ENCODE measurements at regions not wholly inside any gene's neighbourhood (a gene's known extent, or its start where the extent isn't known, plus 50 kb on each side); places are given as distances from the start of the nearest gene placed in this dataset.
"Not testable (repeated sequence)": the region's sequence is repeated elsewhere in the genome, so short reads cannot be mapped to it uniquely, and the experiment has no call there.

GRCh38 chr3:86420990-86421739 is 569.8 kb downstream of the VGLL3 start:
- H3K4me1 ChIP-seq (ENCODE audit: control insufficient read depth, insufficient read depth, low read length), result 0 out of 2 replicates have a peak, but pooled peaks cover 5% of the 10 kb centered on the region
- H3K9ac ChIP-seq (ENCODE audit: low read length), result no peak overlapping the region
- no peak overlapping the region for H3K27ac ChIP-seq (ENCODE audit: low read depth, low read length)
- H3K36me3 ChIP-seq (ENCODE audit: control insufficient read depth, insufficient read depth, low read length), result no peaks in the 10 kb centered on the region
- no peaks in the 10 kb centered on the region for H3K27me3 ChIP-seq (ENCODE audit: control insufficient read depth, insufficient read depth, low read length)
- no peaks in the 10 kb centered on the region for H3K9me3 ChIP-seq (ENCODE audit: control insufficient read depth, insufficient read depth, low read depth, low read length)
- peak overlapping the region; percentile 42; the same call in 1 of the 2 replicates for H3K4me3 ChIP-seq (ENCODE audit: low read depth, low read length)

GRCh38 chr3:86418861-86419260 is 572.1 kb downstream of the VGLL3 start:
- no peak overlapping the region for H3K9ac ChIP-seq (ENCODE audit: low read length)
- H3K4me1 ChIP-seq (ENCODE audit: control insufficient read depth, insufficient read depth, low read length), result 0 out of 2 replicates have a peak, but pooled peaks cover 5% of the 10 kb centered on the region
- no peak overlapping the region for H3K27ac ChIP-seq (ENCODE audit: low read depth, low read length)
- H3K27me3 ChIP-seq (ENCODE audit: control insufficient read depth, insufficient read depth, low read length), result no peaks in the 10 kb centered on the region
- H3K9me3 ChIP-seq (ENCODE audit: control insufficient read depth, insufficient read depth, low read depth, low read length), result no peaks in the 10 kb centered on the region
- H3K4me3 ChIP-seq (ENCODE audit: low read depth, low read length), result no peak overlapping the region
- no peaks in the 10 kb centered on the region for H3K36me3 ChIP-seq (ENCODE audit: control insufficient read depth, insufficient read depth, low read length)

DNA sequence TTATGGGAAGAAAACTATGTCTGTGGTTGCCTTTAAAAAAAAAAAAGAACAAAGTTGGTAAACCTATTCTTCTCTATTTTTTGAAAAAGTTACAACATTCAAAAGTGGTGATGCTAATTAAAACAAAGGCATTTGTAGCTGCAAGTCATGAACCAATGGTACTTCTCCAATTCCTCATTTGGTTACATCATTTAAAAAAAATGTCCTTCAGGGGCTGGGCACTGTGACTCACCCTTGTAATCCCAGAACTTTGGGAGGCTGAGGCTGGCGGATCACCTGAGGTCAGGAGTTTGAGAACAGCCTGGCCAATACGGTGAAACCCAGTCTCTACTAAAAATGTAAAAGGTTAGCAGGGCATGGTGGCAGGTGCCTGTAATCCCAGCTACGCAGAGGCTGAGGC is 574.6 kb downstream of the VGLL3 start:
- peaks cover 6% of the 10 kb centered on the region; the same call in 1 of the 2 replicates for H3K4me1 ChIP-seq (ENCODE audit: control insufficient read depth, insufficient read depth, low read length)
- no peaks in the 10 kb centered on the region for H3K27me3 ChIP-seq (ENCODE audit: control insufficient read depth, insufficient read depth, low read length)
- no peak overlapping the region for H3K27ac ChIP-seq (ENCODE audit: low read depth, low read length)

DNA sequence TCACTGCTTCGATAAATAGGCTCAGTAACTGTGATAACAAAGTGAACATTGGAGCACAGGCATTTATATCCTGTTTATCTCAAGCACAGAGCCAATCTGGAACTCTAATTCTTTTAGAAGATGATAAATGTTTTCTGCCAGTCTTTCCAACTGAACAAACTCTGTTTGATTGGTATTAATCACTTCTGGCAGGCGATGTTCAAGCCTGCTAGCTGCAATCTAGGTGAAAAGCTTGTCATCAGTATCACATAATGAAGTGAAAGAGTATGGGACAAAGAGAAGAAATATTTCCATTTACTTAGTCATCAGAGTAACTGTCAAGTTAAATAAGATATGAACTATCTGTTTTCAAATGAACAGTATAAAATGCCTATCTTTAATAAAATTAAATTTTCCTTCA is 577.3 kb downstream of the VGLL3 start:
- Histone ChIP-seq H3K4me3 (ENCODE audit: low read depth, low read length) (no peak overlapping the region), H3K9ac (ENCODE audit: low read length) (no peak overlapping the region), H3K4me1 (ENCODE audit: control insufficient read depth, insufficient read depth, low read length) (peaks cover 19% of the 10 kb centered on the region; the same call in 1 of the 2 replicates), H3K36me3 (ENCODE audit: control insufficient read depth, insufficient read depth, low read length) (no peaks in the 10 kb centered on the region), H3K27me3 (ENCODE audit: control insufficient read depth, insufficient read depth, low read length) (no peaks in the 10 kb centered on the region), H3K27ac (ENCODE audit: low read depth, low read length) (no peak overlapping the region), H3K9me3 (ENCODE audit: control insufficient read depth, insufficient read depth, low read depth, low read length) (no peaks in the 10 kb centered on the region)

More for the DNA sequence above, 574.6 kb downstream of the VGLL3 start:
- Histone ChIP-seq H3K9ac (ENCODE audit: low read length) (no peak overlapping the region), H3K36me3 (ENCODE audit: control insufficient read depth, insufficient read depth, low read length) (no peaks in the 10 kb centered on the region), H3K9me3 (ENCODE audit: control insufficient read depth, insufficient read depth, low read depth, low read length) (no peaks in the 10 kb centered on the region), H3K4me3 (ENCODE audit: low read depth, low read length) (no peak overlapping the region)

GRCh38 chr3:86410587-86410986 is 580.4 kb downstream of the VGLL3 start:
- Histone ChIP-seq H3K9me3 (ENCODE audit: control insufficient read depth, insufficient read depth, low read depth, low read length) (no peaks in the 10 kb centered on the region), H3K36me3 (ENCODE audit: control insufficient read depth, insufficient read depth, low read length) (no peaks in the 10 kb centered on the region), H3K4me1 (ENCODE audit: control insufficient read depth, insufficient read depth, low read length) (peaks cover 24% of the 10 kb centered on the region; the same call in 1 of the 2 replicates), H3K9ac (ENCODE audit: low read length) (no peak overlapping the region), H3K4me3 (ENCODE audit: low read depth, low read length) (no peak overlapping the region), H3K27me3 (ENCODE audit: control insufficient read depth, insufficient read depth, low read length) (no peaks in the 10 kb centered on the region), H3K27ac (ENCODE audit: low read depth, low read length) (no peak overlapping the region)

GRCh38 chr3:86389759-86390158 is 601.2 kb downstream of the VGLL3 start:
- not testable (repeated sequence) for H3K36me3 ChIP-seq (ENCODE audit: control insufficient read depth, insufficient read depth, low read length); H3K27me3 ChIP-seq (ENCODE audit: control insufficient read depth, insufficient read depth, low read length); H3K27ac ChIP-seq (ENCODE audit: low read depth, low read length); H3K9me3 ChIP-seq (ENCODE audit: control insufficient read depth, insufficient read depth, low read depth, low read length); H3K4me3 ChIP-seq (ENCODE audit: low read depth, low read length); H3K9ac ChIP-seq (ENCODE audit: low read length)
- H3K4me1 ChIP-seq (ENCODE audit: control insufficient read depth, insufficient read depth, low read length), result peaks cover 13% of the 10 kb centered on the region

DNA sequence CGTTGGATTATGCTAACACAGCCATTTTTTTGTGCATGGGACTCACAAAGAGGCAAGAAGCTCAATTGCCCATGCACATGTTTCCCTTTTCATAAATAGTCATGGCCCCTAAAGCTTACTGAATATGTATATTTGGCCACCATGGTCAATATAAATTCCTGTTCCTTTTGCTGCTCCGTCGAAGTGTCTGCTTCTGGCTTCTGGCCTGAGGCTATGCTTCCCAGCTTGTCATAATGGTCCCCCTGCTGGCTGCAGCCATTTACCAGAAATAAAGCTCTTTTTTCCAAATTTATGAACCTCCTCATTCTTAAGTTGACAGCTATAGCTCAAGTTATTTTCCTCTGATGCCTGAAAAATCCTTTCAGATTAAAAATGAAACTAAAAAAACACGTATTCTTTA is 602.1 kb downstream of the VGLL3 start:
- H3K4me1 ChIP-seq (ENCODE audit: control insufficient read depth, insufficient read depth, low read length), result peaks cover 13% of the 10 kb centered on the region
- no peak overlapping the region for H3K27ac ChIP-seq (ENCODE audit: low read depth, low read length)
- no peaks in the 10 kb centered on the region for H3K27me3 ChIP-seq (ENCODE audit: control insufficient read depth, insufficient read depth, low read length)
- no peak overlapping the region for H3K4me3 ChIP-seq (ENCODE audit: low read depth, low read length)
- no peaks in the 10 kb centered on the region for H3K9me3 ChIP-seq (ENCODE audit: control insufficient read depth, insufficient read depth, low read depth, low read length)
- H3K9ac ChIP-seq (ENCODE audit: low read length), result no peak overlapping the region
- H3K36me3 ChIP-seq (ENCODE audit: control insufficient read depth, insufficient read depth, low read length), result no peaks in the 10 kb centered on the region; the same call in 1 of the 2 replicates

DNA sequence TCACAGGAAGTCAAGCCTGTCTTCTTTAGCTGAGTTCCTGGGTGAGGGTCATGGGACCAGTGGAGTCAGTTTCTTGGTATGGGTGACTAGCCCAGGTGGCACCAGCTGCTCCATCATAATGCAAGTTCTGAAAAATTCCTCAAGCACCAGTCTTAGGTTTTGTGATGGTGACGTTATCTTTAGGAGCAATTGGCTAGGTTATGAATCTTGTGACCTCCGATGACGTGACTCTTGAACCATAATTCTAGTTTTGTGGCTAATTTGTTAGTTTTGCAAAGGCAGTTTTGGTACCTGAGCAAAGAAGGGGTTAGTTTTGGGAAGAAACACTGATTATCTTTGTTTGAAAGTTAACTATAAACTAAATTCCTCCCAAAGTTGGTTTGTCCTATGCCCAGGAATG is 608.4 kb downstream of the VGLL3 start:
- no peaks in the 10 kb centered on the region for H3K27me3 ChIP-seq (ENCODE audit: control insufficient read depth, insufficient read depth, low read length)
- no peak overlapping the region for H3K9ac ChIP-seq (ENCODE audit: low read length)
- H3K4me3 ChIP-seq (ENCODE audit: low read depth, low read length), result no peak overlapping the region
- H3K36me3 ChIP-seq (ENCODE audit: control insufficient read depth, insufficient read depth, low read length), result no peaks in the 10 kb centered on the region
- H3K9me3 ChIP-seq (ENCODE audit: control insufficient read depth, insufficient read depth, low read depth, low read length), result 0 out of 2 replicates have a peak, but pooled peaks cover 2% of the 10 kb centered on the region
- H3K4me1 ChIP-seq (ENCODE audit: control insufficient read depth, insufficient read depth, low read length), result peaks cover 25% of the 10 kb centered on the region
- H3K27ac ChIP-seq (ENCODE audit: low read depth, low read length), result no peak overlapping the region

DNA sequence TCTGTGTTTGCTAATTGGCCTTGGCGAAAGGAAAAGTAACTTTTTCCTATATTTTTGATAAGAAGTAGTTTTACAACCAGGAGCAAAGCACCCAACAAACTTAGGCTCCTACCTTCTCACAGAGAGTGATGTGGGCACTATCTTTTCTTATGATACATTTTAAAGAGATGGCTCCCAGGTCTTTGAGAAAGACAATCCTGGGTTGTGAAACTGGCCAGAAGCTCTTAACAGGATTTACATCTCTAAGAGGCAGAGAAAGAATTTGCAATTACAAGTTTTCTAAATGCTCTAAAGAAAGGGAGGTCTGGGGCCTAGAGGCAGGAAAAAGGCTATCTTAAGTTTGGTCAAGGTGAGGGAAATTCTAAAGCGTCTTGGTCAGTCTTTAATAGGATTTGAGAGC is 609.7 kb downstream of the VGLL3 start:
- no peak overlapping the region for H3K4me3 ChIP-seq (ENCODE audit: low read depth, low read length)
- H3K36me3 ChIP-seq (ENCODE audit: control insufficient read depth, insufficient read depth, low read length), result no peaks in the 10 kb centered on the region
- H3K9me3 ChIP-seq (ENCODE audit: control insufficient read depth, insufficient read depth, low read depth, low read length), result 0 out of 2 replicates have a peak, but pooled peaks cover 2% of the 10 kb centered on the region
- H3K4me1 ChIP-seq (ENCODE audit: control insufficient read depth, insufficient read depth, low read length), result peaks cover 22% of the 10 kb centered on the region
- H3K27ac ChIP-seq (ENCODE audit: low read depth, low read length), result no peak overlapping the region
- no peak overlapping the region for H3K9ac ChIP-seq (ENCODE audit: low read length)
- H3K27me3 ChIP-seq (ENCODE audit: control insufficient read depth, insufficient read depth, low read length), result no peaks in the 10 kb centered on the region

DNA sequence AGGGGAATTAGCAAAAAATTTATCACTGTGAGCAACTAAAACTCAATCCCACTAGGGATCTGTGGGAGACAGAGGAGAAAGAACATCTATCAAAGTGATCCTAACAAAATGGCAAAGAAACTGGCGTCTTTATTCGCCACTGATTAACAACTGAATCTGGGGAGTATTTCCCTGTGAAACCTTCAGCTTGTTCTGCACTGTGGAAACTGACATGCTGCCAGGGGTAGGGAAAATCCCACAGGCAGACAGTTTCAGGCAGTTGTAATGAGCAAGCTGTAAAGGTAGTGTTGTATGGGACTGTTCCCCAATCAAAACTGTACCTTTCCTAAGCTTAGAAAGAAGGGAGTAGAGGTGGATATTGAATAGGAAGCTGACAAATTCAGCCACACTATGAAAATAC is 611.7 kb downstream of the VGLL3 start:
- H3K9me3 ChIP-seq (ENCODE audit: control insufficient read depth, insufficient read depth, low read depth, low read length), result 0 out of 2 replicates have a peak, but pooled peaks cover 2% of the 10 kb centered on the region
- no peak overlapping the region for H3K9ac ChIP-seq (ENCODE audit: low read length)
- no peaks in the 10 kb centered on the region for H3K36me3 ChIP-seq (ENCODE audit: control insufficient read depth, insufficient read depth, low read length)
- peaks cover 12% of the 10 kb centered on the region for H3K4me1 ChIP-seq (ENCODE audit: control insufficient read depth, insufficient read depth, low read length)
- H3K27me3 ChIP-seq (ENCODE audit: control insufficient read depth, insufficient read depth, low read length), result no peaks in the 10 kb centered on the region
- no peak overlapping the region for H3K27ac ChIP-seq (ENCODE audit: low read depth, low read length)
- H3K4me3 ChIP-seq (ENCODE audit: low read depth, low read length), result no peak overlapping the region

GRCh38 chr3:86378829-86379228 is 612.1 kb downstream of the VGLL3 start:
- H3K4me1 ChIP-seq (ENCODE audit: control insufficient read depth, insufficient read depth, low read length), result peaks cover 12% of the 10 kb centered on the region
- H3K9me3 ChIP-seq (ENCODE audit: control insufficient read depth, insufficient read depth, low read depth, low read length), result 0 out of 2 replicates have a peak, but pooled peaks cover 2% of the 10 kb centered on the region
- H3K36me3 ChIP-seq (ENCODE audit: control insufficient read depth, insufficient read depth, low read length), result no peaks in the 10 kb centered on the region
- H3K4me3 ChIP-seq (ENCODE audit: low read depth, low read length), result no peak overlapping the region
- no peak overlapping the region for H3K9ac ChIP-seq (ENCODE audit: low read length)
- no peak overlapping the region for H3K27ac ChIP-seq (ENCODE audit: low read depth, low read length)
- no peaks in the 10 kb centered on the region for H3K27me3 ChIP-seq (ENCODE audit: control insufficient read depth, insufficient read depth, low read length)
